ENCODE measurements at regions not wholly inside any gene's neighbourhood (a gene's known extent, or its start where the extent isn't known, plus 50 kb on each side); places are given as distances from the start of the nearest gene placed in this dataset.

GRCh38 chr6:133001040-133001565, 186.7 kb downstream of the RPS12 start:
- no peak overlapping the region for H3K4me3 Mint-ChIP-seq
- Histone ChIP-seq H3K27ac (ENCODE audit: low read length) (no peak overlapping the region), H3K27me3 (replicated peaks in 1 of 2; ENCODE audit: control insufficient read depth in 2 of 2, extremely low read depth in 1 of 2, insufficient read depth in 2 of 2, low read length in 1 of 2) (no peaks in the 10 kb centered on the region), H3K36me3 (ENCODE audit: control insufficient read depth in 2 of 2, extremely low read depth in 1 of 2, insufficient read depth in 1 of 2, low read length in 1 of 2) (no peaks in the 10 kb centered on the region), H3K9me3 (no peaks in the 10 kb centered on the region), H3K4me3 (ENCODE audit: control insufficient read depth in 1 of 2, extremely low read depth in 1 of 2, low read length in 1 of 2) (no peak overlapping the region), H3K4me1 (ENCODE audit: control insufficient read depth in 1 of 2, extremely low read depth in 1 of 2, insufficient read depth in 2 of 2, low read length in 2 of 2) (no peaks in the 10 kb centered on the region)
- no CpG with 5 or more reads among the region's 2 CpGs for WGBS (ENCODE audit: insufficient coverage)
- H3K4me1 Mint-ChIP-seq: no peaks in the 10 kb centered on the region
- ChIA-PET CTCF (no interaction called here), POLR2A (no interaction called here)
- H3K27me3 Mint-ChIP-seq: peaks cover 0 to 20% of the 10 kb centered on the region in 2 donors
- no peak for ATAC-seq (replicated peaks in 1 of 4)
- no peak overlapping the region for H3K27ac Mint-ChIP-seq
- H3K9me3 Mint-ChIP-seq: peaks cover 0 to 3% (median 3%) of the 10 kb centered on the region in 3 donors
- no peaks in the 10 kb centered on the region for H3K36me3 Mint-ChIP-seq
- no peak for DNase-seq

DNA sequence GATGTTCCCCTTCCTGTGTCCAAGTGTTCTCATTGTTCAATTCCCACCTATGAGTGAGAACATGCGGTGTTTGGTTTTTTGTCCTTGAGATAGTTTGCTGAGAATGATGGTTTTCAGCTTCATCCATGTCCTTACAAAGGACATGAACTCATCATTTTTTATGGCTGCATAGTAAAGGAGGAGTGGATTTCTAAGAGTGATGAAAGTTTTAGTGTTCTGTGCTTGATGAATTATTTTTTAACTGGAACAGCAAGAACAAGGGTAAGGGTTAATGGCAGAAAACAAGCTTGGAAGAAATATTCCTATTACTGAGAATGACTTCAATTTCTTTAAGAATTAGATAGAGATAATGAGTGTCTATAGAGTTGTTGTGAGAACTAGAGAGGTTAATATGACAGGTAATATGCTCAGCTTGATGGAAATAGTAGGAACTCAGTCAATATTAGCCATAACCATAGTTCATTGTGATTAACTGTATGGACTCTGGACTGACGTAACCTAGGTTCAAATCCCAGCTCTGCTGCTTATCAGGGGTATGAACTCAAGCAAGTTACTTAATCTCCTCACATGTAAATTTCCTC, 190.0 kb downstream of the RPS12 start:
- no peak for DNase-seq
- Mint-ChIP-seq H3K9me3 (no peaks in the 10 kb centered on the region), H3K4me3 (no peak overlapping the region), H3K36me3 (no peaks in the 10 kb centered on the region), H3K4me1 (no peaks in the 10 kb centered on the region), H3K27ac (no peak overlapping the region), H3K27me3 (peaks cover 0 to 16% of the 10 kb centered on the region in 2 donors)
- Histone ChIP-seq H3K36me3 (ENCODE audit: control insufficient read depth in 2 of 2, extremely low read depth in 1 of 2, insufficient read depth in 1 of 2, low read length in 1 of 2) (no peaks in the 10 kb centered on the region), H3K4me1 (ENCODE audit: control insufficient read depth in 1 of 2, extremely low read depth in 1 of 2, insufficient read depth in 2 of 2, low read length in 2 of 2) (no peaks in the 10 kb centered on the region), H3K27ac (ENCODE audit: low read length) (no peak overlapping the region), H3K9me3 (no peaks in the 10 kb centered on the region), H3K4me3 (ENCODE audit: control insufficient read depth in 1 of 2, extremely low read depth in 1 of 2, low read length in 1 of 2) (no peak overlapping the region), H3K27me3 (replicated peaks in 1 of 2; ENCODE audit: control insufficient read depth in 2 of 2, extremely low read depth in 1 of 2, insufficient read depth in 2 of 2, low read length in 1 of 2) (no peaks in the 10 kb centered on the region)
- ChIA-PET CTCF (no interaction called here), POLR2A (no interaction called here)
- ATAC-seq (replicated peaks in 1 of 4): no peak
- no CpG with 5 or more reads among the region's 2 CpGs for WGBS (ENCODE audit: insufficient coverage)

DNA sequence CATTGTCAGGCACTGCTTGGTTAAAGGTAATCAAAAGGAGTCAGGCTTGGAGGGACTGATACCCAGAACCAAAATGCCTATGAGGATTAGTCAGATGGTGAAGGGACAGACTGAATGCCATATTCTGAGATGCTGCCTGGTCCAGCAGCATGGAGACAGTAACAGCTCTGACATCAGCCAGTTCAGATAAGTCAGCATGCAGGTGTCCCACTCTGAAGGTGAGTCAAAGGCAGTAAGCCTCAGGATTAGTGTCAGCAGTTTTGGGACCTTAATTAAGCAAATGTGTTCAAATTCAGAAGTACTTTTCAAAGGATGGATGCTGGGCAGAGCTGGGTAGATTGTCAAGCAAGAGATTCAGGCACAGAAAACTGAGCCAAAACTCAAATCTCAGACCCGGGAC, 198.4 kb downstream of the RPS12 start:
- H3K4me1 Mint-ChIP-seq: no peaks in the 10 kb centered on the region
- no peaks in the 10 kb centered on the region for H3K36me3 Mint-ChIP-seq
- no peak for ATAC-seq (replicated peaks in 1 of 4)
- peaks cover 0 to 5% (median 0%) of the 10 kb centered on the region in 3 donors for H3K9me3 Mint-ChIP-seq
- no peak for DNase-seq
- Histone ChIP-seq H3K27me3 (replicated peaks in 1 of 2; ENCODE audit: control insufficient read depth in 2 of 2, extremely low read depth in 1 of 2, insufficient read depth in 2 of 2, low read length in 1 of 2) (no peaks in the 10 kb centered on the region), H3K4me3 (ENCODE audit: control insufficient read depth in 1 of 2, extremely low read depth in 1 of 2, low read length in 1 of 2) (no peak overlapping the region), H3K9me3 (no peaks in the 10 kb centered on the region), H3K36me3 (ENCODE audit: control insufficient read depth in 2 of 2, extremely low read depth in 1 of 2, insufficient read depth in 1 of 2, low read length in 1 of 2) (no peaks in the 10 kb centered on the region), H3K27ac (ENCODE audit: low read length) (no peak overlapping the region), H3K4me1 (ENCODE audit: control insufficient read depth in 1 of 2, extremely low read depth in 1 of 2, insufficient read depth in 2 of 2, low read length in 2 of 2) (no peaks in the 10 kb centered on the region)
- H3K27me3 Mint-ChIP-seq: peaks cover 3 to 7% of the 10 kb centered on the region in 2 donors
- no peak overlapping the region for H3K27ac Mint-ChIP-seq
- H3K4me3 Mint-ChIP-seq: no peak overlapping the region
- CTCF ChIA-PET: no interaction called here
- POLR2A ChIA-PET: no interaction called here
- 80% methylated on average over 1 of the region's 1 CpG for WGBS (ENCODE audit: insufficient coverage)

DNA sequence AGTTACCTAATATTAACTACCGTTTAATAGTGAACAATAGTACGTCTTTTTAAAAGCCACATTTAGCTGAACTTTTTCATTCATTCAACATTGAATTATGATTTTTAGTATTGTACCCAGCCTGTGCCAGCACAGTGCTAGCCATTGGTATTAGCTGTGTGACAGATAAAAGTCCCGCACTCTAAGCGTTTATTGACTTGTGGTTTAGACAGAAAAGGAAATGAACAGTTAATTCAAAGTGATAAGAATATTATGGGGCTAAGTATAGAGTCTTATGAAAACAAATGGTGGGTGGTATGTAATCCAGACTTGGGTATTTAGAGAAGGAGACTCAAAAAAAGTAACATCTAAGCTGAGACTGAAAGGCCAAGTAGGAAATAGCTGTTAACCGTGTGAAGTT, 202.3 kb downstream of the RPS12 start:
- Mint-ChIP-seq H3K27ac (no peak overlapping the region), H3K27me3 (peaks cover 0 to 7% of the 10 kb centered on the region in 2 donors), H3K4me1 (no peaks in the 10 kb centered on the region), H3K9me3 (peaks cover 0 to 5% (median 0%) of the 10 kb centered on the region in 3 donors), H3K36me3 (no peaks in the 10 kb centered on the region), H3K4me3 (no peak overlapping the region)
- Histone ChIP-seq H3K27me3 (replicated peaks in 1 of 2; ENCODE audit: control insufficient read depth in 2 of 2, extremely low read depth in 1 of 2, insufficient read depth in 2 of 2, low read length in 1 of 2) (no peaks in the 10 kb centered on the region), H3K4me3 (ENCODE audit: control insufficient read depth in 1 of 2, extremely low read depth in 1 of 2, low read length in 1 of 2) (no peak overlapping the region), H3K4me1 (ENCODE audit: control insufficient read depth in 1 of 2, extremely low read depth in 1 of 2, insufficient read depth in 2 of 2, low read length in 2 of 2) (no peaks in the 10 kb centered on the region), H3K9me3 (no peaks in the 10 kb centered on the region), H3K36me3 (ENCODE audit: control insufficient read depth in 2 of 2, extremely low read depth in 1 of 2, insufficient read depth in 1 of 2, low read length in 1 of 2) (no peaks in the 10 kb centered on the region), H3K27ac (ENCODE audit: low read length) (no peak overlapping the region)
- ChIA-PET CTCF (no interaction called here), POLR2A (no interaction called here)
- DNase-seq: no peak
- ATAC-seq (replicated peaks in 1 of 4): no peak
- WGBS (ENCODE audit: insufficient coverage): 70% methylated on average over 3 of the region's 5 CpGs

- Histone ChIP-seq H3K4me3 (ENCODE audit: control insufficient read depth in 1 of 2, extremely low read depth in 1 of 2, low read length in 1 of 2) (no peak overlapping the region), H3K27ac (ENCODE audit: low read length) (no peak overlapping the region), H3K27me3 (replicated peaks in 1 of 2; ENCODE audit: control insufficient read depth in 2 of 2, extremely low read depth in 1 of 2, insufficient read depth in 2 of 2, low read length in 1 of 2) (no peaks in the 10 kb centered on the region), H3K36me3 (ENCODE audit: control insufficient read depth in 2 of 2, extremely low read depth in 1 of 2, insufficient read depth in 1 of 2, low read length in 1 of 2) (no peaks in the 10 kb centered on the region), H3K9me3 (no peaks in the 10 kb centered on the region), H3K4me1 (ENCODE audit: control insufficient read depth in 1 of 2, extremely low read depth in 1 of 2, insufficient read depth in 2 of 2, low read length in 2 of 2) (no peaks in the 10 kb centered on the region)
- no peak for ATAC-seq (replicated peaks in 1 of 4)
- Mint-ChIP-seq H3K4me3 (no peak overlapping the region), H3K36me3 (no peaks in the 10 kb centered on the region), H3K9me3 (peaks cover 0 to 5% (median 0%) of the 10 kb centered on the region in 3 donors), H3K27me3 (peaks cover 0 to 7% of the 10 kb centered on the region in 2 donors), H3K27ac (no peak overlapping the region), H3K4me1 (no peaks in the 10 kb centered on the region)
- DNase-seq: no peak
- 50% methylated on average over 2 of the region's 5 CpGs for WGBS (ENCODE audit: insufficient coverage)
- POLR2A ChIA-PET: no interaction called here
- CTCF ChIA-PET: no interaction called here
These were observed 203.2 kb downstream of the RPS12 start for GRCh38 chr6:133017581-133017980.

- ATAC-seq (replicated peaks in 1 of 4) (no peak), DNase-seq (no peak)
- Histone ChIP-seq H3K27ac (ENCODE audit: low read length) (no peak overlapping the region), H3K4me1 (ENCODE audit: control insufficient read depth in 1 of 2, extremely low read depth in 1 of 2, insufficient read depth in 2 of 2, low read length in 2 of 2) (no peaks in the 10 kb centered on the region), H3K36me3 (ENCODE audit: control insufficient read depth in 2 of 2, extremely low read depth in 1 of 2, insufficient read depth in 1 of 2, low read length in 1 of 2) (no peaks in the 10 kb centered on the region), H3K9me3 (no peaks in the 10 kb centered on the region), H3K4me3 (ENCODE audit: control insufficient read depth in 1 of 2, extremely low read depth in 1 of 2, low read length in 1 of 2) (no peak overlapping the region), H3K27me3 (replicated peaks in 1 of 2; ENCODE audit: control insufficient read depth in 2 of 2, extremely low read depth in 1 of 2, insufficient read depth in 2 of 2, low read length in 1 of 2) (no peaks in the 10 kb centered on the region)
- Mint-ChIP-seq H3K27me3 (no peaks in the 10 kb centered on the region), H3K4me3 (no peak overlapping the region), H3K36me3 (no peaks in the 10 kb centered on the region), H3K27ac (no peak overlapping the region), H3K9me3 (peaks cover 0 to 8% (median 3%) of the 10 kb centered on the region in 3 donors), H3K4me1 (no peaks in the 10 kb centered on the region)
- CTCF ChIA-PET: no interaction called here
- no CpG with 5 or more reads among the region's 2 CpGs for WGBS (ENCODE audit: insufficient coverage)
- POLR2A ChIA-PET: no interaction called here
These were observed 212.3 kb downstream of the RPS12 start for GRCh38 chr6:133026705-133027104.

DNA sequence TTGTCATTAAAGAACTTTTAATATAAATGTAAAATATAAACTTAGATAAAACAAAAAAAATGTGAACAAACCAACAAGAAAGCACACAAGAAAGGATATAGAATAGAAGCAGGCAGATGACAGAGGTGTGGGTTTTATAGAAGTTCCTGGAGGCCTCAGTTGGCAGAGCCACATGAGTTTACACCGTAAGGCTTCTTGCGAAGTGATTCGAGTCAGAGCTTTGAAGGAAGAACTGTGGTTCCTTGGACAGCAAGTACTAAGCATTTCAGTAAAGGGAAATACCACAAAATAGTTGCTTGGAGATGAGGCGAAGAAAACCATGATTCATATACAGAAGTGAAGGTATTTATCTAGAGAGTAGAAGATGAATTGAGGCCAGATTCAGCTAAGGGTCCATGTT, 207.9 kb upstream of the EYA4 start:
- DNase-seq (no peak), ATAC-seq (replicated peaks in 1 of 4) (no peak)
- Mint-ChIP-seq H3K4me3 (no peak overlapping the region), H3K27me3 (peaks cover 0 to 4% of the 10 kb centered on the region in 2 donors), H3K36me3 (no peaks in the 10 kb centered on the region), H3K4me1 (no peaks in the 10 kb centered on the region), H3K9me3 (no peaks in the 10 kb centered on the region), H3K27ac (no peak overlapping the region)
- Histone ChIP-seq H3K4me3 (ENCODE audit: control insufficient read depth in 1 of 2, extremely low read depth in 1 of 2, low read length in 1 of 2) (no peak overlapping the region), H3K36me3 (ENCODE audit: control insufficient read depth in 2 of 2, extremely low read depth in 1 of 2, insufficient read depth in 1 of 2, low read length in 1 of 2) (no peaks in the 10 kb centered on the region), H3K27ac (ENCODE audit: low read length) (no peak overlapping the region), H3K9me3 (no peaks in the 10 kb centered on the region), H3K27me3 (replicated peaks in 1 of 2; ENCODE audit: control insufficient read depth in 2 of 2, extremely low read depth in 1 of 2, insufficient read depth in 2 of 2, low read length in 1 of 2) (peaks cover 0 to 4% of the 10 kb centered on the region in 2 experiments), H3K4me1 (ENCODE audit: control insufficient read depth in 1 of 2, extremely low read depth in 1 of 2, insufficient read depth in 2 of 2, low read length in 2 of 2) (no peaks in the 10 kb centered on the region)
- CTCF ChIA-PET: no interaction called here
- POLR2A ChIA-PET: no interaction called here
- 75% methylated on average over 4 of the region's 4 CpGs for WGBS (ENCODE audit: insufficient coverage)

Measured in T-cell (primary cell).